ENCODE measurements at regions not wholly inside any gene's neighbourhood (a gene's known extent, or its start where the extent isn't known, plus 50 kb on each side); places are given as distances from the start of the nearest gene placed in this dataset.

- TF ChIP-seq CTCF (IDR thresholded peaks at IDR 0.05): no peak
- no peak for TF ChIP-seq EP300 (IDR thresholded peaks at IDR 0.05)
Measured at GRCh38 chr3:106731230-106731629, 646.0 kb upstream of the CCDC54 start.
